ENCODE measurements at regions not wholly inside any gene's neighbourhood (a gene's known extent, or its start where the extent isn't known, plus 50 kb on each side); places are given as distances from the start of the nearest gene placed in this dataset.

DNA sequence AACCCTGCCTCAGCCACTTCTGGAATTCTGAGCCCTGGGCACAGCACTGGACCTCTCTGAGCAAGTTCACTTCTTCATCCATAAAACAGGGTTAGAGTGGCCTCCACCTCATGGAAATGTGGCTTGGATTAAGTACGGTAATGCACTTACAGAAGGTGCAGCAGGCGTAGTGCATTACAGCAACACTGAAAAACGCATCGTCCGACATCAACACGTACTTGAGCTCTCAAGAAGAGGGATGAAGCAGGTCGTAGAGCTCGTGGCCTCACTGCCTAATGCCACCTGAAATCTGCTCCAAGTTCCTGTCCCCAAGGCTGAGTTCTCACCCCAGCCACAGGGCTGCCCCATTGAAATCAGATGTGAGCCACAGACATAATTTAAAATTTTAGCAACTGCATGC lies 650.1 kb downstream of the NPHP4 start:
- DNase-seq = no peak
- no peak for ATAC-seq
- no peaks in the 10 kb centered on the region for H3K4me1 ChIP-seq (ENCODE audit: low read depth)
- H3K9me3 ChIP-seq = no peaks in the 10 kb centered on the region
- intact Hi-C loops (cut with DNase I, micrococcal nuclease) = no loop called here
- no peak overlapping the region for H3K4me3 ChIP-seq
- TF ChIP-seq, protein P1, sequence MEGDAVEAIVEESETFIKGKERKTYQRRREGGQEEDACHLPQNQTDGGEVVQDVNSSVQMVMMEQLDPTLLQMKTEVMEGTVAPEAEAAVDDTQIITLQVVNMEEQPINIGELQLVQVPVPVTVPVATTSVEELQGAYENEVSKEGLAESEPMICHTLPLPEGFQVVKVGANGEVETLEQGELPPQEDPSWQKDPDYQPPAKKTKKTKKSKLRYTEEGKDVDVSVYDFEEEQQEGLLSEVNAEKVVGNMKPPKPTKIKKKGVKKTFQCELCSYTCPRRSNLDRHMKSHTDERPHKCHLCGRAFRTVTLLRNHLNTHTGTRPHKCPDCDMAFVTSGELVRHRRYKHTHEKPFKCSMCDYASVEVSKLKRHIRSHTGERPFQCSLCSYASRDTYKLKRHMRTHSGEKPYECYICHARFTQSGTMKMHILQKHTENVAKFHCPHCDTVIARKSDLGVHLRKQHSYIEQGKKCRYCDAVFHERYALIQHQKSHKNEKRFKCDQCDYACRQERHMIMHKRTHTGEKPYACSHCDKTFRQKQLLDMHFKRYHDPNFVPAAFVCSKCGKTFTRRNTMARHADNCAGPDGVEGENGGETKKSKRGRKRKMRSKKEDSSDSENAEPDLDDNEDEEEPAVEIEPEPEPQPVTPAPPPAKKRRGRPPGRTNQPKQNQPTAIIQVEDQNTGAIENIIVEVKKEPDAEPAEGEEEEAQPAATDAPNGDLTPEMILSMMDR (IDR thresholded peaks at IDR 0.05) = no peak
- H3K36me3 ChIP-seq (ENCODE audit: low read depth) = no peaks in the 10 kb centered on the region

DNA sequence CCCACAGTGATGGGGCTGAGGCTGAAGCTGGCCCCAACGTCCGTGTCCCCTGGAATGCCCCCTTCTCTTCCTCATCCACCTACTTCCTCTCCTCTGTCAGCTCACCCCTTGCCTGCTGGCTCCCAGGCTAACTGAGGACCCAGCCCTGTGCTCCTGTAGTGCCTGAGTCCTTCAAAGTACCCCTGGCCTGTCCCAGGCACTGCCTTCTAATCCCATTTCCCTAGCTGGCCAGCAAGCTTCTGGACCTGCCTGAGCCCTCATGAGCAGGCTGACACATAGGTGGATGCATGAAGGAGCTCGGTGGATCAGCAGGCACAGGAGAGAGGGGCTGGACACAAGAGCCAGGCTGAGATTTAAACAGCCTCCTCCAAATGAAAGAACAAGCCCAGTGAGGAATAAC lies 650.8 kb downstream of the NPHP4 start:
- ATAC-seq (no peak), DNase-seq (no peak)
- Histone ChIP-seq H3K4me1 (ENCODE audit: low read depth) (no peaks in the 10 kb centered on the region), H3K9me3 (no peaks in the 10 kb centered on the region), H3K36me3 (ENCODE audit: low read depth) (no peaks in the 10 kb centered on the region), H3K4me3 (no peak overlapping the region)
- intact Hi-C loops (cut with DNase I, micrococcal nuclease) = no loop called here
- TF ChIP-seq, protein P1 (IDR thresholded peaks at IDR 0.05) = no peak

DNA sequence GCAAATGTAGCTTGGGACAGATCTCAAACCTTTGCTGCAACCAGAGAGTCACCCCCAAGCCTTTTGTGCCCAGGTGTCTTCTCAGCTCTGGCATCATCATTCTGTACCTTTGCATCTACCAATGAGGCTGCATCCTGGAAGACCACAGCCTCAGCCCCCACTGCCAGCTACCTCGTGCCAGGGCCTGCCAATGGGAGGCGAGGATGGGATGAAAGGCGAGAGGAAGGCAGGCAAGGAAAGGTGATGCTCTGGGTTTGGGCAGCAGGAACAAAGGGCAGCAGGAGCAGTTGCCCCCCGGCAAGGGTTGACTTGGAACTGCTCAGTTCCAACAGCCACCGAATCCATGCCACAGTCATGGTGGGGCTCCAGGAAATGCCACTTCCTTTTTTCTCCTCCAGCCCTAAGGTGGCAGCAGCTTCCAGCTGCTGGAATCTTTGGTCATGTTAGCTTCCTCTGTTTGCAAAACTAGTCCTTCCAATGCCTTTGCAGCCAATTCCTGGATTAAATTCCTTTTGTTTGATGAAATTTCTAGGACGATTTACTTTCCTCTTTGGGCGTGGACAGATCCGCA lies 651.6 kb downstream of the NPHP4 start:
- DNase-seq (no peak), ATAC-seq (no peak)
- no peaks in the 10 kb centered on the region for H3K9me3 ChIP-seq
- intact Hi-C loops (cut with DNase I, micrococcal nuclease) = no loop called here
- no peaks in the 10 kb centered on the region for H3K36me3 ChIP-seq (ENCODE audit: low read depth)
- H3K4me3 ChIP-seq = no peak overlapping the region
- H3K4me1 ChIP-seq (ENCODE audit: low read depth) = no peaks in the 10 kb centered on the region
- TF ChIP-seq, protein P1 (IDR thresholded peaks at IDR 0.05) = no peak

DNA sequence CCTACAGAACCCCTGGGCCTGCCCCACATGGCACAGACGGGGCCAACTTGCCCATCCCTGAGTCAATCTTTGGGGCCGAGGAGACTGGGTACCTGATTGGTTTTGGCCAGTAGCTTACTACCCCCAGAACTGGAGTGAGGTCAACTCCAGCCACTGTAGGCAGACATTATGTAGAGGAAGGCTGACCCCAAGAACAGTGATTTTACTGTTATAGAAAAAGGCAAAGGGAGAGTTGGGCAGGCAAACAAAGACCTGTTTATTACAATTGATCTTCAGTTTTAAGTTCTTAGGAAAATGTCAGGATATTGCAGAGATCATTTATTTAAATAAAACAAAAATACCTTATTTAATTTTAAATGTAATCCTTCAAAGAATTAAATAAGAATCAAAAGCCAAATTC lies 653.8 kb downstream of the NPHP4 start:
- Histone ChIP-seq H3K4me1 (ENCODE audit: low read depth) (no peaks in the 10 kb centered on the region), H3K4me3 (no peak overlapping the region), H3K9me3 (no peaks in the 10 kb centered on the region), H3K36me3 (ENCODE audit: low read depth) (no peaks in the 10 kb centered on the region)
- intact Hi-C loops (cut with DNase I, micrococcal nuclease) = no loop called here
- ATAC-seq (no peak), DNase-seq (no peak)
- TF ChIP-seq, protein P1 (IDR thresholded peaks at IDR 0.05) = no peak

DNA sequence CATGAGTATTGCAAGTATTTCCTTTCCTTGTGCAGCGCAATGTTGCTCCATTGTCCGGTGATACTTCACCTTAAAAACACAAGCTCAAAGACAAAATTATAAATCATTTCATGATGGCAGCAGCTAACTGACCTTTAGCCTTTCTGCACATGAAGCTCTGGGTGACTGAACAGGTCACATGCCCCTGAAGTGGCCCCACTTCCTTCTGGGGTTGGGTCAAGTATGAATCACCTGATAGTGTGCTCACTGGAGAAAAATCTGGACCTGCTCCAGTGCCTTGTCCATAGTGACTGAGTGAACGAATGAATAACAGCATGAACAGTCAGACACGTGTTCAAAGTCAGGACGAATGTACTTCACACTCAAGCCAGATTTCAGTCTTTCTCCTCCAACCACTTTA lies 658.9 kb downstream of the NPHP4 start:
- Histone ChIP-seq H3K36me3 (ENCODE audit: low read depth) (no peaks in the 10 kb centered on the region), H3K4me3 (no peak overlapping the region), H3K4me1 (ENCODE audit: low read depth) (no peaks in the 10 kb centered on the region), H3K9me3 (no peaks in the 10 kb centered on the region)
- no peak for ATAC-seq
- TF ChIP-seq, protein P1 (IDR thresholded peaks at IDR 0.05) = no peak
- no peak for DNase-seq
- intact Hi-C loops (cut with DNase I, micrococcal nuclease) = no loop called here

DNA sequence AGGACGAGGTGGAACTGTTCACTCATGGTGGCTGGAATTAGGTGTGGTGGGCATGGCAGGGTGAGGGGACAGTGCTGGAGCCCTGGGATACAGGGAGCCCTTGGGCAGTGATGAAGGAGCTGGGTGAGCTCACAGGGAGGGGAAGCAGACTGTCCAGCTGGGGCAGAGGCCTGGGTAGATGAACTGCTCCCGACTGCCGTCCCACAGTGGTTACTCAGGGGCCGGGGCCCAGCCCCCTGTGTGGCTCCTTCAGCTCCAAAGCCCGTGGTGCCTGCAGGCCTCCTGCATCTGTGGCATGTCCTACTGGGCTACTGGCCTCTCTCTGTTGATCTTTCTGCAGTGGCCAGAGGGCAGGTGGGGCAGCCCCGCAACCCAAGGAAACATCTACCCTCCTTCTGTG lies 661.1 kb downstream of the NPHP4 start:
- H3K4me1 ChIP-seq (ENCODE audit: low read depth) = no peaks in the 10 kb centered on the region
- intact Hi-C loops (cut with DNase I, micrococcal nuclease) = no loop called here
- DNase-seq (no peak), ATAC-seq (no peak)
- H3K4me3 ChIP-seq = no peak overlapping the region
- TF ChIP-seq, protein P1 (IDR thresholded peaks at IDR 0.05) = no peak
- H3K36me3 ChIP-seq (ENCODE audit: low read depth) = no peaks in the 10 kb centered on the region
- peaks cover 6% of the 10 kb centered on the region for H3K9me3 ChIP-seq

Data from mucosa of descending colon (tissue), 3 donors.